ENCODE measurements at regions not wholly inside any gene's neighbourhood (a gene's known extent, or its start where the extent isn't known, plus 50 kb on each side); places are given as distances from the start of the nearest gene placed in this dataset.

GRCh38 chr5:117805058-117805457, 1183.3 kb downstream of the DTWD2 start:
- intact Hi-C loops (cut with DNase I): no loop called here
- DNase-seq (ENCODE audit: low spot score): no peak

DNA sequence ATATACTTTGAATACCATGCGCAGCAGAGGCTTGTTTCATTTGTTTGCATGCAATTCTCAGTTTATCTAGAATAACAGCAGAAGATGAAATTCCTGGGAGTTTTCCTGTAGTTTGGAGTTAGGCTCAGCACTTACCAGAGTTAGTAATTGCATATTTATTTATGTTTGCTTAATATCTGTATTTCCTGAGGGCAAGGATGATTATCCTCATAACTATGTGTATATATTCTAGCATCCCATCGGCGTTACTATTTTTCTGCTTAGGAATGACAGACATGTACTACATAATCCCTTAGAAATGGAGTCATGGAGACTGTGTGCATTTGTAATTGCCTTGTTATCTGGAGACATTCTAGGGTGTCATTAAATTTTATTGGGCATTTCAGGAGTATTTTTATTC, 1184.8 kb downstream of the DTWD2 start:
- DNase-seq (ENCODE audit: low spot score): no peak
- intact Hi-C loops (cut with DNase I): no loop called here

DNA sequence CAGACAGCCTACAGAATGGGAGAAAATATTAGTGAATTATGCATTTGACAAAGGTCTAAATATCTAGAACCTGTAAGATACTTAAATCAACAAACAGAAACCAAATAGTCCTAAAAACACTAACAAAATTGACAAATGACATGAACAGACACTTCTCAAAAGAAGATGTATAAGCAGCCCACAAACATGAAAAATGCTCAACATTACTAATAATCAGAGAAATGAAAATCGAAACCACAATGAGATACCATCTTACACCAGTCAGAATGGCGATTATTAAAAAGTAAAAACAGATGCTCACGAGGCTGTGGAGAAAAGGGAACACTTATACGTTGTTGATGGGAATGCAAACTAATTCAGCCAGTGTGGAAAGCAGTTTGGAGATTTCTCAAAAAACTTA, 1186.8 kb downstream of the DTWD2 start:
- intact Hi-C loops (cut with DNase I): no loop called here
- DNase-seq (ENCODE audit: low spot score): no peak

- intact Hi-C loops (cut with DNase I): no loop called here
- no peak for DNase-seq (ENCODE audit: low spot score)
Observed at GRCh38 chr5:117800261-117800660, 1188.1 kb downstream of the DTWD2 start.

GRCh38 chr5:117794847-117795246, 1193.5 kb downstream of the DTWD2 start:
- DNase-seq (ENCODE audit: low spot score): no peak
- intact Hi-C loops (cut with DNase I): no loop called here

- DNase-seq (ENCODE audit: low spot score): no peak
- intact Hi-C loops (cut with DNase I): no loop called here
Observed at GRCh38 chr5:117793963-117794362, 1194.4 kb downstream of the DTWD2 start.

DNA sequence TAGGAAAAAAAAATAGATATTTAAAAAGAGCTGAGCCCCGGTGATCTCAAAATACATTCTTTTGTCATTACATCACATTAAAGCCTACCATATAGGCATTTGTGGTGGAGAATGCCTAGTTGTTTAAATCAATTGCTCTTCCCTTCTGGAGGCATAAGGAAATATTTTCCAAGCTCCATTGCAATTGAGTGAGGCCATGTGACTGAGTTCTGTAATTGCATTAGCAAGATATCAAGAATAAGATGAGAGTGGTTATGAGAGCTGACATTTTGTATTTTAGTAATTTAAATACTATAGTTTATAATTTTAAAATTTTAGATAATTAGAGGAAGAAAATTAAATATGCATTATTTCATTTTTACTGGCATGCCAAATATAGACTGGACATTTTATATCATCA, 1195.9 kb downstream of the DTWD2 start:
- DNase-seq (ENCODE audit: low spot score): no peak
- intact Hi-C loops (cut with DNase I): no loop called here

GRCh38 chr5:117788596-117788995, 1199.8 kb downstream of the DTWD2 start:
- intact Hi-C loops (cut with DNase I): no loop called here
- DNase-seq (ENCODE audit: low spot score): no peak

DNA sequence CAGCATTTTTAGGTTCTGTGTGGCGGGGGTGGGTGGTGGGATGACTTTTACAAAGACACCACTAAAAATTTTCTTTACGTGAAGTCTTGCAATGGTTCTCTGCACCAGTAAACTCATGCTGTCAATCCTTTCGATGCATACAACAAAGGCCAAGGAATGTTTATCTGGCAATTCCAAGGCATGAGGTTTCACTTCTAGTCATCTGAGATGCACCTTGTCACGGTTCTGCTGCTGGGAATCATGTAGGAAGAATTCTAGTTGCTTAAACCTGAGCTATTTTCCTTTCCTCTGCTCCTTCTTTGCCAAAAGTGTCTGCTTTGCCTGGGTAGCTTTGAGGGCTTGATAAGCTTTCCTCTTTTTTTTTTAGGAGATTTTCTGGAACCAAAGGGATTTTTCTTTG, 1204.5 kb upstream of the SEMA6A start:
- intact Hi-C loops (cut with DNase I): no loop called here
- DNase-seq (ENCODE audit: low spot score): no peak

DNA sequence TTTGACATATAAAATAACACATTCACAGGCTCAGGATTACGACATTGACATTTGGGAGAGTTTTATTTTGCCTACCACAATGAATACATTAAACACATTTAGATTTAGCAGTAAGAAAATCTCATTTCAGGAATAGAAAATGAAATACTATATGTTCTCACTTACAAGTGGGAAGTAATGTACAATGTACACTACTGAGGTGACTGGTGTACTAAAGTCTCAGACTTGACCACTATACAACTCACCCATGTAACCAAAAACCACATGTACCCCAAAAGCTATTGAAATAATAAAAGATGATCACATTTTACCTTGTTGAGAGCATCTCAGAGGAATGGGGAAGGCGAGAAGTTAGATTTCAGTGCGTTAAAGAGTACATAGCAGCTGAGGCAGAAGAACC, 1202.4 kb upstream of the SEMA6A start:
- no peak for DNase-seq (ENCODE audit: low spot score)
- intact Hi-C loops (cut with DNase I): no loop called here

- intact Hi-C loops (cut with DNase I): no loop called here
- DNase-seq (ENCODE audit: low spot score): no peak
Observed at GRCh38 chr5:117769877-117770276, 1195.3 kb upstream of the SEMA6A start.

- no peak for DNase-seq (ENCODE audit: low spot score)
- intact Hi-C loops (cut with DNase I): no loop called here
Observed at GRCh38 chr5:117763271-117763670, 1188.6 kb upstream of the SEMA6A start.

GRCh38 chr5:117761186-117761585, 1186.6 kb upstream of the SEMA6A start:
- intact Hi-C loops (cut with DNase I): no loop called here
- no peak for DNase-seq (ENCODE audit: low spot score)

GRCh38 chr5:117759849-117760499, 1185.4 kb upstream of the SEMA6A start:
- intact Hi-C loops (cut with DNase I): no loop called here
- no peak for DNase-seq (ENCODE audit: low spot score)

GRCh38 chr5:117752403-117752802, 1177.8 kb upstream of the SEMA6A start:
- intact Hi-C loops (cut with DNase I): no loop called here
- DNase-seq (ENCODE audit: low spot score): no peak

- DNase-seq (ENCODE audit: low spot score): no peak
- intact Hi-C loops (cut with DNase I): no loop called here
Observed at GRCh38 chr5:117748336-117748735, 1173.7 kb upstream of the SEMA6A start.

DNA sequence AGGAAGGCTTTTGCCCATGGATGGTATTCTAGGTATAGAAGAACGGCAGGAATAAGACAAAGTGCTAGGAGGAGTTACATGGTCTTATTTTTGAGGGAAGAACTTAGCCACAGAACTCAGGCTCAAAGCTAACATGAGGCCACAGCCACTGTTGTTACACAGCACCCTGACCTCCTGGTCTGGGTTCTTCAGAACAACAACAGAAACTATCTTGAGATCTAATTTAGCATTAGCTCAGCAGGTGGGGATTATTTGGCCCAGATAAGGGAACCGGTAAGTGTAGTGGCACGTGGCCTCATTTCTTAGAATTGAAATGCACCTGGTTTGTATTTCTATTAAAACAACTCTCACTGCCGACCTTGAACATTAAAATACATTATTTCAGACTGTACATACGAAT, 1168.7 kb upstream of the SEMA6A start:
- no peak for DNase-seq (ENCODE audit: low spot score)
- intact Hi-C loops (cut with DNase I): no loop called here

DNA sequence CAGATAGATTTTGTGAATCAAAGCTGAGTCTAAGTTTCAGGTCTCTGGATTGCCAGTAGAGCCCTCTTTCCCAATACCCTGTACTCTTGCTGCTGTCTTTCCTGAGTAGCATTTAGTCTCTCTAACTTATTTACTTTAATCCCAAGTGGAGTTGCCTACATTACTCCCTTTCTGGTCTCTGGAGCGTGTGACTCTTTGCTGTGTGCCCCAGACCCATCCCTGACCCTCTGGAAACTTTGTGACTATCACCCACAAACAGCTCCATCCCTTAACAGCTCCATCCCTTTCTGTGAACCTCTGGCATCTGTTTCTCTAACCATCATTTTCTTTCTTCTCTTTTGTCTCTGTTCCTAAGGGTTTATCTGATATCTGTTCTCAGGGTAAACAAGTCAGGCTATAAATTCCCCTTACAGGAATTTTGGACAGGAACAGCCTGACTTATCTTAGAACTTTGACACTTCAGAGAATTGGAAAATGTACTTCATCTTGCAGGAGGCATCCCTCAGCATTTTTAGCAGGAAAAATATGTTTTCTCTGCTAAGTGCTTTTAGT, 1167.1 kb upstream of the SEMA6A start:
- DNase-seq (ENCODE audit: low spot score): no peak
- intact Hi-C loops (cut with DNase I): no loop called here

DNA sequence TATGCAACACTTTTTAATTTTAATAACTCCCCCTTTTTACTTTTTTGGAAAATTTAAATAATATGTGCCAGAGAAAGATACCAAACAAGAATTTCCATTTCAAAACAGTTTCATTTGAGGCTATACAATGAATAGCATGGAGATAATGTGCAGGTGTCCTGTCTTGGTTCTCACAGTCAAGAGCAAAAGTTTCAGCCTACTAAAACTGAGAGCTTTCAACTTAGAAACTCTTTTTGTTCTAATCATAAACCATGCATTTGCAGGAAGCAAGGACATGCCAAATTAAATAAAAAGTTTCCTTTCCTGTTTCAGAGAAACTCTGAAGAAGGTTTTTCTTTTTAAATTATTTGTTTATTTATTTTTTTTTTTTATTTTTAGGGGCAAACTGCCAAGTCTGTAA, 1165.6 kb upstream of the SEMA6A start:
- intact Hi-C loops (cut with DNase I): no loop called here

GRCh38 chr5:117738571-117738970, 1163.9 kb upstream of the SEMA6A start:
- no peak for DNase-seq (ENCODE audit: low spot score)
- intact Hi-C loops (cut with DNase I): no loop called here

More for the DNA sequence above, 1165.6 kb upstream of the SEMA6A start:
- no peak for DNase-seq (ENCODE audit: low spot score)

GRCh38 chr5:117736698-117737097, 1162.1 kb upstream of the SEMA6A start:
- DNase-seq (ENCODE audit: low spot score): no peak
- intact Hi-C loops (cut with DNase I): no loop called here

DNA sequence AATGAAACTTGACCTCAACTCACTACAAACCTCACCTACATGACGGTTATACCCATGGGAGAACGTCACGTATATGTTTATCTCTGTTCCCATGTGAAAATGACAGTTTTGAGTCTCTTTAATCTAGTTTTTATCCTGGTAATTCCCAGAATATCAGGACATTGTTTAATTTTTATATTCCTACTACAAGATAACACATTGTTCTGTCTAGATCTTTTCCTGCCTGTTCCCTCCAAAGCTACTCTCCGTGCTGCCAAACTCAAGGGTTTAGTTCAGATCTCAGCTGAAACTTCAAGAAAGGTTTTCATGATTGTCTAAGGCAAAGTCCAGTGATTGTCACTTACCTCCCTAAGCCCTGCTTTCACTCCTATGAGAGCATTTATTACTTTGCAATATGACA, 1159.4 kb upstream of the SEMA6A start:
- intact Hi-C loops (cut with DNase I): no loop called here

More for the DNA sequence above, 1159.4 kb upstream of the SEMA6A start:
- no peak for DNase-seq (ENCODE audit: low spot score)

All from cardiac septum (tissue), 1 donor.